Cardiac muscle cell (in vitro differentiated cells and primary cell): ENCODE measurements at regions not wholly inside any gene's neighbourhood (a gene's known extent, or its start where the extent isn't known, plus 50 kb on each side); places are given as distances from the start of the nearest gene placed in this dataset.

Experiments
- DNase-seq, 2 donors: peaks; one replicate each; pipeline versions ENCODE4 v3.0.0 to v3.0.0-alpha.2; 2010 to 2017; ENCODE audit warnings: low read depth in 1 of 2, low spot score in 1 of 2
- H3K27ac ChIP-seq: fragments of 200-600 bp; sonication (generic); 2 replicates; pipeline ENCODE4 v1.5.1; 2016
- H3K27me3 ChIP-seq: fragments of 200-600 bp; sonication (generic); 2 replicates; pipeline ENCODE4 v1.6.0; 2016; ENCODE audit warnings: control low read depth
- H3K36me3 ChIP-seq: fragments of 200-600 bp; sonication (generic); 2 replicates; pipeline ENCODE4 v1.5.1; 2016; ENCODE audit warnings: control low read depth
- H3K4me1 ChIP-seq: fragments of 200-600 bp; sonication (generic); 2 replicates; pipeline ENCODE4 v1.8.1; 2017; ENCODE audit warnings: low read depth, mild to moderate bottlenecking, mixed run types
- H3K4me3 ChIP-seq: fragments of 200-600 bp; sonication (generic); 2 replicates; pipeline ENCODE4 v1.5.1; 2016; ENCODE audit warnings: mild to moderate bottlenecking
- H3K9me3 ChIP-seq: fragments of 200-600 bp; sonication (generic); 2 replicates; pipeline ENCODE4 v1.5.1; 2017; ENCODE audit warnings: low read depth, mild to moderate bottlenecking, control low read depth
- CTCF ChIP-seq: IDR thresholded peaks from 2 replicates; pipeline ENCODE4 v1.5.1; 2012; ENCODE audit warnings: low read depth, mild to moderate bottlenecking, low read length

- Histone ChIP-seq H3K36me3 (no peaks in the 10 kb centered on the region), H3K4me1 (no peaks in the 10 kb centered on the region), H3K27me3 (no peaks in the 10 kb centered on the region), H3K4me3 (no peak overlapping the region), H3K27ac (no peak overlapping the region), H3K9me3 (no peaks in the 10 kb centered on the region)
- no peak for TF ChIP-seq CTCF
- DNase-seq = no peak
Observed at GRCh38 chr1:30250984-30251850, 472.2 kb downstream of the MATN1 start.

- Histone ChIP-seq H3K27me3 (no peaks in the 10 kb centered on the region), H3K4me1 (no peaks in the 10 kb centered on the region)
Observed at GRCh38 chr1:30250338-30250983, 472.9 kb downstream of the MATN1 start.

GRCh38 chr1:30249446-30250337 is 473.7 kb downstream of the MATN1 start:
- H3K9me3 ChIP-seq = no peaks in the 10 kb centered on the region
- no peak overlapping the region for H3K4me3 ChIP-seq
- no peak for DNase-seq
- H3K4me1 ChIP-seq = no peaks in the 10 kb centered on the region
- no peak for TF ChIP-seq CTCF
- no peaks in the 10 kb centered on the region for H3K27me3 ChIP-seq
- H3K27ac ChIP-seq = no peak overlapping the region
- H3K36me3 ChIP-seq = no peaks in the 10 kb centered on the region

More at GRCh38 chr1:30250338-30250983, 472.9 kb downstream of the MATN1 start:
- Histone ChIP-seq H3K9me3 (no peaks in the 10 kb centered on the region), H3K4me3 (no peak overlapping the region), H3K27ac (no peak overlapping the region), H3K36me3 (no peaks in the 10 kb centered on the region)
- no peak for TF ChIP-seq CTCF
- DNase-seq = no peak

- H3K27ac ChIP-seq = no peak overlapping the region
- H3K36me3 ChIP-seq = no peaks in the 10 kb centered on the region
- H3K4me3 ChIP-seq = no peak overlapping the region
- TF ChIP-seq CTCF = no peak
- H3K9me3 ChIP-seq = no peaks in the 10 kb centered on the region
- H3K4me1 ChIP-seq = no peaks in the 10 kb centered on the region
- H3K27me3 ChIP-seq = no peaks in the 10 kb centered on the region
- no peak for DNase-seq
Observed at GRCh38 chr1:30248774-30249173, 474.6 kb downstream of the MATN1 start.

DNA sequence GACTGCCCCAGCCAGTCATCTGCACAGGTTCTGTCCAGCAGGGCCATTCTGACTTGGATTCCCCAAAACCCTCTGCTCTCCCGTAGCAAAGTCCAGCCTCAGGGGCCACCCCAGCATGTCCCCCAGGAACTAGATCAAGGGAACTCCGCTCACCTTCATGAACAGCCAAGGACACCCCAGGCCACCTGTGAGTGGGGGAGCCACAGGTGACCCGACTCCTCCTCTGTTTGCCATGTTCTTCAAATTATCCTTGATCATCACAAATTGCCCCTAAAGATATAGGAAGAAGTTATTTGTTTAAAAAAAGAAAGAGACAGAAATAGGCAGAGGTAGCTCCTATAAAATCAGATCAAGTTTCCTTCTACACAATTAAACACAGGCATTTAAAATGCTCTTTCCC is 475.0 kb downstream of the MATN1 start:
- no peak overlapping the region for H3K27ac ChIP-seq
- DNase-seq = no peak
- H3K4me1 ChIP-seq = no peaks in the 10 kb centered on the region
- H3K36me3 ChIP-seq = no peaks in the 10 kb centered on the region
- no peak overlapping the region for H3K4me3 ChIP-seq
- H3K27me3 ChIP-seq = no peaks in the 10 kb centered on the region
- no peak for TF ChIP-seq CTCF
- H3K9me3 ChIP-seq = no peaks in the 10 kb centered on the region
